ENCODE measurements at regions not wholly inside any gene's neighbourhood (a gene's known extent, or its start where the extent isn't known, plus 50 kb on each side); places are given as distances from the start of the nearest gene placed in this dataset.
"Not testable (repeated sequence)": the region's sequence is repeated elsewhere in the genome, so short reads cannot be mapped to it uniquely, and the experiment has no call there.

GRCh38 chr10:44724415-44725174, 186.5 kb upstream of the TMEM72 start:
- DNase-seq (ENCODE audit: insufficient read length, low spot score) = peak; percentile 40
- no peak for FAIRE-seq

GRCh38 chr10:44725404-44725803, 185.7 kb upstream of the TMEM72 start:
- DNase-seq (ENCODE audit: insufficient read length, low spot score) (no peak), FAIRE-seq (no peak)

GRCh38 chr10:44731283-44731682, 179.9 kb upstream of the TMEM72 start:
- FAIRE-seq (no peak), DNase-seq (ENCODE audit: insufficient read length, low spot score) (no peak)

- FAIRE-seq (no peak), DNase-seq (ENCODE audit: insufficient read length, low spot score) (no peak)
Measured at GRCh38 chr10:44733501-44734488, 177.3 kb upstream of the TMEM72 start.

GRCh38 chr10:44742248-44742647, 168.9 kb upstream of the TMEM72 start:
- DNase-seq (ENCODE audit: insufficient read length, low spot score) = no peak
- no peak for FAIRE-seq

- DNase-seq (ENCODE audit: insufficient read length, low spot score) (no peak), FAIRE-seq (no peak)
Measured at GRCh38 chr10:44743535-44743934, 167.6 kb upstream of the TMEM72 start.

- DNase-seq (ENCODE audit: insufficient read length, low spot score) = no peak
- no peak for FAIRE-seq
Measured at GRCh38 chr10:44745920-44746319, 165.2 kb upstream of the TMEM72 start.

GRCh38 chr10:44747593-44748172, 163.5 kb upstream of the TMEM72 start:
- FAIRE-seq = no peak
- no peak for DNase-seq (ENCODE audit: insufficient read length, low spot score)

- DNase-seq (ENCODE audit: insufficient read length, low spot score) (no peak), FAIRE-seq (no peak)
Measured at GRCh38 chr10:44749151-44749550, 162.0 kb upstream of the TMEM72 start.

GRCh38 chr10:44752451-44753441, 158.4 kb upstream of the TMEM72 start:
- peak; percentile 26 for FAIRE-seq

GRCh38 chr10:44754355-44754754, 156.8 kb upstream of the TMEM72 start:
- not testable (repeated sequence) for FAIRE-seq; DNase-seq (ENCODE audit: insufficient read length, low spot score)

More at GRCh38 chr10:44752451-44753441, 158.4 kb upstream of the TMEM72 start:
- peak; percentile 45 for DNase-seq (ENCODE audit: insufficient read length, low spot score)

- FAIRE-seq = no peak
- DNase-seq (ENCODE audit: insufficient read length, low spot score) = no peak
Measured at GRCh38 chr10:44755481-44755880, 155.7 kb upstream of the TMEM72 start.

- FAIRE-seq = no peak
- DNase-seq (ENCODE audit: insufficient read length, low spot score) = peak; percentile 31
Measured at GRCh38 chr10:44756216-44756615, 154.9 kb upstream of the TMEM72 start.

GRCh38 chr10:44757551-44758205, 153.5 kb upstream of the TMEM72 start:
- no peak for DNase-seq (ENCODE audit: insufficient read length, low spot score)
- FAIRE-seq = peak; percentile 57

- no peak for FAIRE-seq
Measured at GRCh38 chr10:44759122-44759521, 152.0 kb upstream of the TMEM72 start.

GRCh38 chr10:44760513-44760912, 150.6 kb upstream of the TMEM72 start:
- FAIRE-seq = no peak
- DNase-seq (ENCODE audit: insufficient read length, low spot score) = no peak

More at GRCh38 chr10:44759122-44759521, 152.0 kb upstream of the TMEM72 start:
- DNase-seq (ENCODE audit: insufficient read length, low spot score) = no peak

- FAIRE-seq = no peak
Measured at GRCh38 chr10:44761076-44761475, 150.1 kb upstream of the TMEM72 start.

GRCh38 chr10:44763331-44763730, 147.8 kb upstream of the TMEM72 start:
- FAIRE-seq (no peak), DNase-seq (ENCODE audit: insufficient read length, low spot score) (no peak)

More at GRCh38 chr10:44761076-44761475, 150.1 kb upstream of the TMEM72 start:
- DNase-seq (ENCODE audit: insufficient read length, low spot score) = no peak

- FAIRE-seq = no peak
Measured at GRCh38 chr10:44765299-44765698, 145.8 kb upstream of the TMEM72 start.

More at GRCh38 chr10:44765299-44765698, 145.8 kb upstream of the TMEM72 start:
- DNase-seq (ENCODE audit: insufficient read length, low spot score) = no peak
